CD4-positive, alpha-beta T cell treated with Interleukin-15 for 1 hour (primary cell): ENCODE measurements at regions not wholly inside any gene's neighbourhood (a gene's known extent, or its start where the extent isn't known, plus 50 kb on each side); places are given as distances from the start of the nearest gene placed in this dataset.

Experiments used
- DNase-seq: peaks from one replicate; pipeline ENCODE4 v3.0.0-alpha.2; 2020

DNA sequence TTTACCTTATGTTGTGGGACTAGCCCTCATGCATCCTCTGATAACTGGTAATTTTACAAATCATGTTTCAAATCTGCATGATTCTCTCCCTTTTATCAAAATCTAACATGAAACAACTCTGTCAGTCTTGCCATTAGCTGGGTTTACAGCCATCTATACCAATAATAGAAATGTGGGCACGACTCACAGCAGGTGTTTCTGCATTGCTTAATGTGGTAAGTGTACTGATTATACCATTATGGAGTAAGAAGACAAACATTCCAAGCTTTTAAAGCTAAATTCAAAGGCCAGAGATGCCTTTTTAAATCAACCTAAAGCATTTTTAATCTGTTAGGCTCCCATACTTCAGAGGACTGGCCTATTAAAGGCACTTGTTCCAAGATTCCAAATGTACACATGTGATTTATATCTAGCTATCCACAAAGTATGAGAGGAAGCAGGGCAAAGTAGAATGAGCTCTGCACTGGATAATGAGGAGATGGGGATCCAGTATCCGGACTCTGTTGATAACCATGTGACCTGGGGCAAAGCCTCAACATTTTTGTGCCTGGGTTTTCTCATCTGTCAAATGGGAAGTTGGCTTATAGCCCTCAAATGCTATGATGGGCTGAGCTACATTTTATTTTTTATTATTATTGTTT lies 52.3 kb upstream of the FUT8 start:
- DNase-seq: no peak

GRCh38 chr14:65361920-65362319 lies 50.6 kb upstream of the FUT8 start:
- DNase-seq: no peak
